CD4-positive, alpha-beta T cell treated with Interleukin-6 for 4 hours (primary cell): ENCODE measurements at regions not wholly inside any gene's neighbourhood (a gene's known extent, or its start where the extent isn't known, plus 50 kb on each side); places are given as distances from the start of the nearest gene placed in this dataset.
"Not testable (repeated sequence)": the region's sequence is repeated elsewhere in the genome, so short reads cannot be mapped to it uniquely, and the experiment has no call there.

Experiments
- DNase-seq: peaks from one replicate; pipeline ENCODE4 v3.0.0-alpha.2; 2020; ENCODE audit warnings: mixed read lengths

DNA sequence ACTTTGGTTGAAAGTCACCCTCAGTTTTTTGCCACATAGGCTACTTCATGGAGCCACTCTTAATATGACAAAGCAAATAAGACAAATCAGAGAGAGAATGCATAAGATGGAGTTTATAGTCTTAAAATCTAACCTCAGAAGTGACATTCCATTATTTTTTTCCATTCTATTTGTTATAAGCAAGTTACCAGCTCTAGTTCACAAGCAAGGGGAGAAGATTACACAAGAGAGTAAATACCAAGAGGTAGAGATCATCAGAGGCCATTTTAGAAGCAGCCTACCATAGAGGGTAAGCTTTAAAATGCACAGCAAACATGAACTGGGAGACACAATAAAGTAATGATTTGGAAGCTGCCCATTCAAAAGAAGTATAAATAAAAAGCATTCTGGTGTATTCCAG is 651.3 kb upstream of the MEF2C start:
- no peak for DNase-seq

DNA sequence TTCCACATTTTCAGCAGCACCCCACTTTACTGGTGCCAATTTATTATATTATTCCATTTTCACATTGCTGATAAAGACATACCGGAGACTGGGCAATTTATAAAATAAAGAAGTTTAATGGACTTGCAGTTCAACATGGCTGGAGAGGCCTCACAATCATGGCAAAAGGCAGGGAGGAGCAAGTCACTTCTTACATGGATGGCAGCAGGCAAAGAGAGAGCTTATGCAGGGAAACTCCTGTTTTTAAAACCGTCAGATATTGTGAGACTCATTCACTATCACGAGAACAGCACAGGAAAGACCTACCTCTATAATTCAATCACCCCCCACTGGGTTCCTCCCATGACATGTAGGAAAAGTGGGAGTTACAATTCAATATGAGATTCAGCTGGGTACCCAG is 641.8 kb upstream of the MEF2C start:
- no peak for DNase-seq

DNA sequence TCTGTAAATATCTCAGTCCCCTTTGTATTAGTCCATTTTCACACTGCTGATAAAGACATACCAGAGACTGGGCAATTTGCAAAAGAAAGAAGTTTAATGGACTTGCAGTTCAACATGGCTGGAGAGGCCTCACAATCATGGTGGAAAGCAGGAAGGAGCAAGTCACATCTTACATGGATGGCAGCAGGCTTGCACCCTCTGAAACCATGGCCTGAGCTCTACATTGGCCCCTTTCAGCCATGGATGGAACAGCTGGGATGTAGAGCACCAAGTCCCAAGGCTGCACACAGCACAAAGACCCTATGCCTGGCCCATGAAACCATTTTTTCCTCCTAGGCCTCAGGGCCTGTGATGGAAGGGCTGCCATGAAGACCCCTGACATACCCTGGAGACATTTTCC is 640.9 kb upstream of the MEF2C start:
- DNase-seq, result not testable (repeated sequence)

DNA sequence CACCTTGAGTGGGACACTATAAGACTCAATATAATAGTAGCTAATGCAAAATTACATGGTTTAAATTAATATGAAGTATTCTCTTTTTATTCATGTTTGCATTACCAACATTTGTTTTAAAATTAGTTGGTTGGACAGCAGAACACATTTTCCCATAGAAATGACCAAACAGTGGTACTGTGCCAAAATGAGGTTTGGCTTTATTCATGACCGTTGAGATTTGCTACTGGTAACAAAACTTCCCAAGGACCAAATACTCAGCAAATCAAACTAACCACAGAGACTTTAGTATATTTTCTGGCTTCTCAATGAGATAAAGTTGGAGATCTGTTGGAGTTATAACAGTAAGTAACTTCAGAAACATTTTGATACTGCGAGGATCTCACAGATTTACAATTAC is 637.8 kb upstream of the MEF2C start:
- DNase-seq, result no peak

DNA sequence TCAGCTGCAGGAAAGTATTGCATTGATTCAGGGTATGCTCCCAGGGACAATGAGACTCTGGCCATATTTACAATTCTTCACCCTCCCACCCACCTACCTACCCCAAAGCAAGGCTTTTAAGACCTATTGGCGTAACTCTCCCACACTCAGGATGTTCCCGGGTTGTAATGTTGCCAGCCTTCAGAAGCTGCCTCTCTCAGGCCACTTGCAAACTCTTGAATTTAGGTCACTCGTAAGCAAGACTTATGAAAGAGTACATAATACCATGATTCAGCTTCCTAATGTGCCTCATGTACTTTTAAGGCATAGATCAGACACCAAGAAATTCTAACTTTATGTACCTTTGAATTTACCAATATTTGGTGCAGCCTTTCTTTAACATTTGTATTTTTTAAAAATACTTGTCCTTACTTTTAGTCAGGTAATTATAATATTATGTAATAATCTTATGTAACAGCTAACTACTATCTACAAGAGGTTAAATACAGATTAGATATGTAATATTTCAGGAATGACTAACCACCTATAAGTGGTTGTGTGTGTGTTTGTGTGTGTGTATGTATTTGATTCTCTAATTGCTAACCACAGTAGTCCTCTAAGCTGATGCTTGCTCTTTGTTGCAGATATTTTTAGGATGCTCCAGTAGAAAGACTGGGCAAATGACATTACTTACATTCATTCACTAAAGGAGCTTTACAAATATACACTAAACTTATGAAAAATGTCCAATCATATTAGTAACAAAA is 630.5 kb upstream of the MEF2C start:
- DNase-seq, result no peak

DNA sequence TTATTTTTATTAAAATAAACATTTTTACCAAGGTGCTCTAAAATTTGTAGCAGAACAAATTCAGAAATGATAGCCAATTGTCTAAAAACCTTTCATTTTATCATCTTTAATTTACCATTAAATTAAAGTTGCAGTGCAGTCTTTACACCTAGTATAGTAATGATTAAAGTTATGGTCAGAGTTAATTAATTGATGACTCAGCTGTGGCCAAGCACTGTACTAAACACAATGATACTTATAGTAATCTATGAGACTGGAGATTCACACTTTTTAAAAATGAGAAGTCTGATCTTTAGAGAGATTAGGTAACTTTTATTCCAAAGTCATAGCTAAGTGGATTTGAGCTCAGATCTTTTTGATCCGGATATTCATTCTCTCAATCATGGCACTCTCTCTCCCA is 621.1 kb upstream of the MEF2C start:
- no peak for DNase-seq

DNA sequence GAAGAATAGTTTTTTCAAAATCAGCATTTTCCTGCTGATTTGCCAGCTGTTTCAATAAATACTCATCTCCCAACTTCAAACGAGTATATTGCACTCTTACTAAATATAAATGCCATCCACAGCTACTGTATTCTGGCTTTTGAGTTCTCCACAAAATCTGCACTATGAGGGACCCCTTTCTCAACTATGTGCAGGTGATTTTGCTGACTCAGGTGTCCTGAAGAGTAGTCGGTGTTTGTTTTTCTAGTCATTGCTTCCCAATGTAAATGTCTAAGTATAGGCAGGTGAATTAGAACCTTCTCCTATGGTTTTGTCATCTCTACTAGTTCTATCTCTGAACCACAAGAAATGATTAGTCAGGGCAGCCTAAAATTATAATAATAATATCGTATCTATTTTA is 616.8 kb upstream of the MEF2C start:
- DNase-seq, result no peak

DNA sequence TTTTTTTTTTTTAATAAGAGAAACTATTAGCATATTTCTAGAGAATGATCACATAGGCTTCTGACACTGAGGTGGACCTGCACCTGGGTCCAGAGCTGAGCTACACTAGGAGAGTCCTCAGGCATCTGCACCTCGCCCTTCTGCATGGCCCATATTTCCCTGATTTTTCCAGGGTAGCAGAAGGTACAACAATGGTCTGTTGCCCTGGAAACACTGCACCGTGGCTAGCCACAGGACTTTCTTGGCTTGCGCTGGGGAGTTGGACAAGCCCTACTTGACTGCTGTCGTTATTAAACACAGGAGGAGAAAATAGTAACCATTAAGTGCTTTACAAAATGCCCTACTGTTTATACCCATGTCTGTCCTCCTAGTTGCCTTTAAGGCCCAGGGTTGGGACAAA is 615.7 kb upstream of the MEF2C start:
- no peak for DNase-seq

DNA sequence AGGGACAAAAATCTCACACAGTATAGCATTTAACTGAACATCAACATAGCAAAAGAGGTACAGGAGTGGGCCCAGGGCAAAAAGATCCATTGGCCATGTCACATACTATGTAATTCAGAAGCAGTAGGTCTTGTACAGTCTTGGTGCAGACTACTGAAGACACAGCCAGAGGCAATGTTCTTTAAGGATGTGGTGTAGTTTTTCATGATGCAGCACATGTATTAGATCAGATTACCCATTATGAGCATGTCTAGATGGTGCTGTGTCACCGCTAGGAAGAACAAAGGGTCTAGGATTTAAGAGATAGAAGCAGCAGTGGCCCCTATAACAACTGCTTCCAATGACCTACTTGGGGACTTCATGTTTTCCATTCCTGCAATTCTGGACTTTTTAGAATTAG is 610.4 kb upstream of the MEF2C start:
- DNase-seq, result no peak

DNA sequence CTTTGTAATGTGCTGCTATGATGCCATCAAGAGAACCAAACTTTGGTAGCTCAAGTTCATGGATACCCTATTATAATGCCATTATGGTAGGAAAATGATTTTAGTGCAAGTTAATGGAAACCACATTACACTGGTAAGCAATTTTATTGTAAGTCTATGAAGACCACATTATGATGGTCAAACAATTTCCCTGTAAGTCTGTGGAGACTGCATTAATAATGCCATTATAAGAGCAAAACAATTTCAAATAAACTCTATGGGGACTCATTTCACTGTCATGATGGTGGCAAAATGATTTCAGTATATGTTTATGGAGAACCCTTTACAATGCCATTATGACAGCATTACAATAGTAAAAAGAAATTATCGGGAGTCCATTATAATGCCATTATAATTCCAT is 602.0 kb upstream of the MEF2C start:
- no peak for DNase-seq

DNA sequence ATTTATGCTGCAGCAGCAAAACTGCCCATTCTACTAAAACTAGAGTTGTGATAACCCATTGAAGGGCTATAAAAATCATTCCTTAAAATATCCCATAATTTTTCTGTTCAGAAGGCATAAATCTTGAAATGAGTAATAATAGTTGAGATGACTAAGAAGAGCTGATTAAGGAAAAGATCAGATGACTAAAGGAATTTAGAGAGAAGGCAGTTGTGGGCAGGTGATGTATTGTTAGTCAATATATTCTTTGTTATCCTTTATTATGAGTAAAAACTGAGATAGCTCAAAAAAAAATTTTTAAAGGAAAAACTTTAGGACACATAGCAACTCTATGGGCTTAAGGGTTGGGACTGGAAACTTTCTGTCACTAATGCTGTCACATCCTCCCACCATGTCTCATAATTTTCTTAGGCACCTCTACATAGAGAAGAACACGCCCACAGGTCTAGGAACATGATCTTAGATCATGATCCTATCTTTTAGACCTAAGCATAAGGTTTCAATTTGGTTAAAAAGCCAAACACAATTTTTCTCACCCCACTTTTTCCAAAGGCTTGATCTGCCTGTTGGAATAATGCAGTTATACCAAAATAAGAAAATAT is 597.5 kb upstream of the MEF2C start:
- no peak for DNase-seq

DNA sequence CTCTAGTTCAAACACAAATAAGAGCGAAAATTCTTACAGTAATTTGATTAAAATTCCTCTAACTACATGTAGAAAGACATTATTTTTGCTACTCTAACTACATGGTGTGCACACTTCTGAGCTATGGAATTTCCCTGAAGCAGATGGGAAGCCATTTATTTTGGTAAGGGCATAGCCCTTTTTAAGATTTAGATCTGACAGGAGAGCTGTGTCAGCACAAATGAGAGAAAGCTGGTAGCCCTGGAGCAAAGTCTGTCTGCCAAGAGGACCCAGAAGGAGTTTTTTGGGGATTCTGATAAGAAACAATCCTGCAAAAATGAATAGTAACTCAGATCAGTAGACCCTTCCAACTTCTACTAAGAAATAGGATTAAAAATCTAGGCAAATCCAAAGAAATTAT is 595.9 kb upstream of the MEF2C start:
- DNase-seq, result no peak

DNA sequence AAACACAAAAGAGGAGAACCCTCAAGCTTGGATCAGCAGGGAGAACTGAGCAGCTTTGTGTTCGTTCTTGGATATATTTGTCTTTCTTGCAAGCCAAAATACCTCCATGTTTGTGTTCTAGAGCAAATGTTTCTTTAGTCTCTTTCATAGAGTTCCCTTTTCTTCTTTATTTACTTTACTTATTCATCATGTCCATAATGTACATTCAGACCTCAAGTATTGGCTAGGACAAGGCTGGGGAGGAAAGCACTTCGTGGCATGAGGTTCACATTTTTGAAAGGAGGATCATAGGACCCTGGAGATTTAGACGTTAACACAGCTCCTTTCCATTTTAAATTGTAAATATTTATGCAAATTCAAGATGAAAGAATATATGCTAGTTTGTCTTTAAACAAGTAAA is 590.2 kb upstream of the MEF2C start:
- no peak for DNase-seq

DNA sequence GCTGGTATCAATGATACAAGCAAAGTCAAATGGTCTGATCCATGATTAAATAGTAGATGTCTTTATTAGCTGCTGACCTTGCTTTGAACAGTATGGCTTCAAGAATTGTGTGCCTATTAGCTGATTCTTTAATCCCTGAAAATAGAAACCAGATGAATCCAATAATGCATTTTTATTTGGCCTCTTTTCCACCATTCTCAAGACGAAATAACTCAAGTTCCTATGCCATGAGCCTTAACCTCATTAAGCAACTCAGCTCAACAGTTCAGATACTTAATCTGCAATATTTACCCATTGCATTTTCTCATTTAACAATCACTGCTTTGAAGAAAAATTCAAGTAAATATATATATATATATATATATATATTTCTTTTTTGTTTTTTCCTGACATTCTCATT is 588.6 kb upstream of the MEF2C start:
- DNase-seq, result no peak

DNA sequence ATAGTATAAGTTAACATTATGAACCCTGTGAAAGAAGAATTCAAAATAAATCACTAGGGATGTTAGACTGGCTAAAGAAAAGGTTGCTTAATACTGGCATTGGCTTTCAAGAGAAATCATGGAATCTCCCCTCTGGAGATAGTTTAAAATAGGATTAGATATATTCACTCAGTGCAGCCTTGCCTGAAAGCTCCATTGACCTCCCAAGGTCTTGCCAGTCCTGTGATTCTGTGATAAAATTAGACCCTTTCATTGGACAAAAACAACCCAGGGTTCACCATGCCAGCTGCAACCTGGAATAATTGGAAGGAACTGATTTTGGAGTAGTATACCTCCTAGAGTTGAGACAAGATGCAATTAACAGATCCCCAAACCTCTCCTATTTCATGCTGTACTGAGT is 588.1 kb upstream of the MEF2C start:
- DNase-seq, result no peak

DNA sequence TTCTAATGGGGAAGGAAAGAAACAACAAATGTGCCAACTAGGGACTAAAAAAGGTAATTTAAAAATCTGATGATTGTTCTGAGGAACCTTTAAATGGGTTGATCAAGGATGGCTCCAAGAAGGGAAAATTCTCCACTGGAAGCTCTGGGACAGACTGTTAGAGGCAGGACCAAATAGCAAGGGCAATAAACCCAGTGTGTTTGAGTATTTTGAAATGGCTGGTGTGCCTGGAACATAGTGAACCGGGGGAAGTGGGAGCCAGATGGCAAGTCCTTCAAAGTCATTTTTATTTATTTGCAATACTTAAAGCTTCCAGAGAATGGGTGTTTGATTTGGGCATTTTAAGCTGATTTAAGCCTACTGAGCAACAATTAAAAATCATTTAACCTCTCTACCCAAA is 587.7 kb upstream of the MEF2C start:
- no peak for DNase-seq

DNA sequence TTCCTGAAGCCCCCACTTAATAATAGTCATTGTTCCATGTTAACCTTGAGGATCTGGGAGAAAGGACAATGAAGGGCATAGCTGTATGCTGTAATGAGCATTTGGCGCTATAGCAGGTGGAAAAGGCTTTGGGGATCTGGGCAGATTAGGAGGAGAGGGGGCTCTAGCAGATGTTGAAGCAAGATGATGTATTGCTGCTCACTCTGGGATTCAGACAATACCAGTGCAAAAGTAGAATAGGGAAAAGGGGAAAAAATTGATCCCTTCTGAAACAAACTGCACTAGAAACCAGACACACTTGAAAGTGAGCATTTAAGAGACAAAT is 575.3 kb upstream of the MEF2C start:
- no peak for DNase-seq

DNA sequence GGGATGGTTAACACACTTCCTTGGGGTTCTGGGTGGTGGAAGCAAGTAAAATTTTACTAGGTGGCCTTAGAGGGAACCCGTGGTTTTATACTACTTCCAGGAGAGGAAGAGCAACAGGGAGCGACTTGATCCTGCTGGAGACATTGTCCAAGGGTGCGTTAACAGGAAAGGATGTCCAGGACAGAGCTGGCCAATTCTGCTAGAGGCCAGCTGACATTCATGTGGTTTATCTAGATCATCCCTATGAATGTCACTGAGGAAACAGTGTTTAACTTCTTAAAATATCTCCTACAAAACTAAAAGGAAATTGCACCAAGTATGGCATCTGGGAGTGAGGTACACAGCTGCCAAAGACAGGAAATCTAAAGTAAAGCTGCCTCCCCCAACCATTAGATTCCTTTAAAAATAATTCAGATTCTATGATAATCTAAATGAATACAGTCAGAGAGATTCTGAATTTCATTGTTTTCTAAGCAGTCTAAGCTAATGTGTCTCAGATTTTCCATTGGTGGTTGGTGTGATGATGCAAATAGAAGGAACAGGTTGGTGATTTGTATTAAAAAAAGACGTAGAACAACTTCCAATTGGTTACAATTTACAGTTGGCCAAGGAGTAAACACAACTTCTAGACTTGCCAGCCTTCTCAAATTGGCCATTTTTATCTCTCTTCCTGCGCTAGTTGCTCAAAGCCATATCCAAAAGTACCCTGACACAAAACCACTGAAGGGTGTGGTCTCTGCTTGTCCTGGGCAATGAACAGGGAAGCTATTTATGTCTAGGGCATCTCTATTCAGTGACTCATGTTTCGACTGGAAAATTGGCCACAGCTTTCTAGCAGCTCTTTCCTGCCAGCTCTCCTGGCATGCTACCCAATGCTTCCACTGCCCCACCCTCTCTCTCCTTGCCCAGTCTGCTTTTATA is 574.7 kb upstream of the MEF2C start:
- DNase-seq, result no peak

DNA sequence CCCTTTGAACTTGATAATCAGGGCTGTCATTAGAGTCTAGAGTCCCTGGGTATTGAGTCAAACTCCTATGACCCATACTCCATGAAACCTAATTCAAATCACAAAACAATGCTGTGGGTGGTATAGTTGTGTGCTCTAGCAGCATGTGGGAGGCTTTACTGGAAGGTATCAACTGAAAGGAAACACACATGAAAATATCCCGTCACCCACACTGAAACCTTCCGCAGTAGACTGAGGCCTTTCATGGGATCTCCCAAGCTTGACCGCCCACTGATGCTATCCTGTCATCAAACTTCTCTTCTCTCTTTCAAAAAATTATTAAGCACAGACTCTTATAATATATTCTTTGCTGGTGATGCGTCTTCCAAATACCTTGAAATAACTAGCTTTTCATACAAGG is 569.1 kb upstream of the MEF2C start:
- DNase-seq, result no peak

DNA sequence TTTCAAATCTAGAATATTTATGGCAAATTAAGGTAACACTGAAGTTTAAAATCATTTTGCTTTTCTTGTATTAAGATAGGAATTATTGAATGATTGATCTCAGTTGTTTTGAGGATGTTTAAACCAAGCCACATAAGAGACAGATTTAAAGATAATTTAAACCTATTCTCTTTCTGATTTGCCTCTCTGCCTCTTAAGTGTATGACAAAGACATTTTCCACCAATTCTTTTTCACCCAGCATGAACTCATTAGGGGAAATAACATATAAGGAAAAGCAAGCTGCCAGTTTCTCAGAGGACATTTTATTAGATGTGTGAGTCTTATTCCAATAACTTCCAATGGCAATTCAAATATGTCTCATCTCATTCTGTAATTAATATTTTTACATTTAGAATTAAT is 568.3 kb upstream of the MEF2C start:
- no peak for DNase-seq

DNA sequence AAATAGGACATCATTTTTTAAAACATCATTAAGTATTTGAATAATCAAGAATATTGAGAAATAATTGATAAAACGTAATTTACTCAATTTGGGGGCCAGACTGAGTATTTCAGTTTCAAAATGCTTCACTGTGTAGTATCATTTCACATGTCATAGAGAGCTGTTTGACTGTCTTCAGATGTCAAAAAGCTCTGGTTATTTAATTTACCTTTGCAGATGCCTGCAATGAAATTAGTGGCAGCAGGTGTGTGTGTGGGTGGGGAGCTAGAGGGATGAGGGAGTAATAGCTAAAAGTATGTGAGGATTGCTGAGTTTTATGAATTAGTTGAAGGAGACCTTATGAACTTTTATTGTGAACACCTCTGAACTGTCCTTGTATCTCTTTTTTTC is 567.2 kb upstream of the MEF2C start:
- no peak for DNase-seq

DNA sequence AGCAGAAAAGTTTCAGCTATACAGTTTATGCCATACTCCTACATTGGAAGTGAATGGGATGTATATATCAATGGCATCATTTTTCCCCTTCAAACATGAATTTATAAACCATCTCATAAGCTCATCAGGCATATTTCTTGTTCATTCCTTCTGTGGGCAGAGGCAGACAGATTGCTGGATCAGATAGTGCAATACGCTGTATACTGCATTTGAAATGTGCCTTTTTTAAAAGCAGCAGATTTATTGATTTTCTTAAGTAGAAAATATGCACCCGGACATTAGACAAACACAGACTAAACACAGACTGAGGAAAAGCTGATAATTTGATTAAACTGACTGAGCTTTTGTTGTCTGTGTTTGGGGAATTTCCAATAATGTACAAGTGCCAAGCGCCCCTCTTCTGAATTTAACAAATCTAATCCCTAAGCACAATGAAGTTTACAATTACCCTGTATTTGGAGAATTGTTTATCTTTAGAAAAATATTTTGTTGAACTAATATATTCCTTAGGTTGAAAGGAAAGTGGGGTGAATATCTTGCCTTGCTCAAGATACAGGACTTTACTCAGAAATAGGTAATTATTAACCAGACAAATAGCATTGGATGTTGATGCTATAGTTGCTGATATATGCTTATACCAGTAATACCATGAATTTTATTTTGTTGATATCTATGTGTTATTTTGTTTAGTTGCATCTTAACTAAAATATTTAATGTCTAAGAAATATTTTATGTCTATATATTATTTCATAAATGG is 566.6 kb upstream of the MEF2C start:
- no peak for DNase-seq

DNA sequence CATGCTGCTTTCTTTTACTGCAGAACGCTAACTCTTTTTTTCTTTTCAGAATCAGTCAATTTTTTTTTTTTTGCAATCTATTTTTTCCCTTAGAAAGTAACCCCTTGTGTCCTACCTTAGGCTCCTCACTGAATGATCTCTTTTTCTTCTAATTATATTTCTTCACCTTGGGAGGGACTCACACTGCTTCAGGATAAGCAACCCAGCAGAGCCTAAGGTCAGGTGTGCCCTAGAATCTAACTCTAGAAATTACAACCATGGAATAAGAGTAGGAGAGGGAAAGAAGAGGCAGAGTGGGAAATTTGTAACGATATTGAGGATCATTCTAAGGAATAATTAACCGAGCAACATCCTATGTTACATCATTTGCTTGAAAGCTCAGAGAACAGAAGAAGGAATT is 564.0 kb upstream of the MEF2C start:
- no peak for DNase-seq
